ENCODE measurements at regions not wholly inside any gene's neighbourhood (a gene's known extent, or its start where the extent isn't known, plus 50 kb on each side); places are given as distances from the start of the nearest gene placed in this dataset.
"Not testable (repeated sequence)": the region's sequence is repeated elsewhere in the genome, so short reads cannot be mapped to it uniquely, and the experiment has no call there.

- not testable (repeated sequence) for TF ChIP-seq CTCF, POLR2A (IDR thresholded peaks at IDR 0.05)
Measured at GRCh38 chr6:125591796-125592195, 157.6 kb upstream of the HEY2 start.

Measured in vagina (tissue), 2 donors.